ENCODE measurements at regions not wholly inside any gene's neighbourhood (a gene's known extent, or its start where the extent isn't known, plus 50 kb on each side); places are given as distances from the start of the nearest gene placed in this dataset.

- no peaks in the 10 kb centered on the region for H3K4me1 ChIP-seq (ENCODE audit: insufficient read depth, low read length)
- no peaks in the 10 kb centered on the region for H3K9me3 ChIP-seq (ENCODE audit: low read depth, low read length)
- no peaks in the 10 kb centered on the region for H3K27me3 ChIP-seq (ENCODE audit: insufficient read depth, low read length)
- no peak overlapping the region for H3K4me3 ChIP-seq (ENCODE audit: low read length)
Observed at GRCh38 chr10:10197423-10197822, 820.2 kb upstream of the CELF2 start.

- H3K27me3 ChIP-seq (ENCODE audit: insufficient read depth, low read length), result no peaks in the 10 kb centered on the region
- no peaks in the 10 kb centered on the region for H3K4me1 ChIP-seq (ENCODE audit: insufficient read depth, low read length)
- peaks cover 9% of the 10 kb centered on the region for H3K9me3 ChIP-seq (ENCODE audit: low read depth, low read length)
- no peak overlapping the region for H3K4me3 ChIP-seq (ENCODE audit: low read length)
Observed at GRCh38 chr10:10198363-10198762, 819.3 kb upstream of the CELF2 start.

- Histone ChIP-seq H3K4me1 (ENCODE audit: insufficient read depth, low read length) (no peaks in the 10 kb centered on the region), H3K27me3 (ENCODE audit: insufficient read depth, low read length) (no peaks in the 10 kb centered on the region), H3K4me3 (ENCODE audit: low read length) (no peak overlapping the region)
Observed at GRCh38 chr10:10204415-10204814, 813.3 kb upstream of the CELF2 start.

DNA sequence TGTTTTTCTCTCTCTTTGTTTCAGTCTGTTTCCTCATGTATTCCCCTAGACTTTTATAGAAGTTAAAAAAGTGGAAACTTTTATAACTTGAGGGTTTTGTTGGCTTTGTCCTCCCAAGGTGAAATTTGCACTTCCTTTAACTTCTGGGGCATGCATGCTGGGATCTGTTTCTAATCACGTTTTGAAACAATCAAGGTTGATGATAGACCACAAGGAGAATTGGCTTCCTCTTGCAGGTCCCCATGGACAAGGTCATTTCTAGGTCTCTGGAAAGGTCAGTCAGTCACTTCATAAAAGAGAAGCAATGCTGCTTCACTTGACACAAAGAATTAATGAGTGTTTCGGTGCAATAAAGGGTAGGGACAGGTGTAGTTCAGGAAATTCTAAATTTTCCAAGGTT, 811.8 kb upstream of the CELF2 start:
- H3K4me3 ChIP-seq (ENCODE audit: low read length), result no peak overlapping the region
- H3K4me1 ChIP-seq (ENCODE audit: insufficient read depth, low read length), result no peaks in the 10 kb centered on the region
- H3K27me3 ChIP-seq (ENCODE audit: insufficient read depth, low read length), result no peaks in the 10 kb centered on the region
- H3K9me3 ChIP-seq (ENCODE audit: low read depth, low read length), result peaks cover 29% of the 10 kb centered on the region

More at GRCh38 chr10:10204415-10204814, 813.3 kb upstream of the CELF2 start:
- H3K9me3 ChIP-seq (ENCODE audit: low read depth, low read length), result peaks cover 29% of the 10 kb centered on the region

DNA sequence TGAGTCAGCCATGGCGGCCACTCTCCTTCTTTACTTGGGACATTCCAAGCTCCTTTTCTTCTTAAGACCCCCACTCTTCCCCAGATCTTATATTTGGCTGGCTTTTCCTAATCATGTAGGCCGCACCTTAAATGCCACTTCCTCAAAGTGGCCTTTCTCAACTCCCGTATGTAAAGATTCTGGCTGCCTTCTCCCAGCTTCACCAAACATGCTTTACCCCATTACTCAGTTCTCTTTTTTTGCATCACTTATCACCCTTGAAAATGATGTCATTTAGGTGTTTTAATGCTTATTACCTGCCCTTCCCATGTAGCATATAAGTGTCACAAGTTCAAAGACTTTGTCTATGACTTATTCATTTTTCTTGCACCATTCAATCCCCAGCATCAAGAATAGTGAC, 810.1 kb upstream of the CELF2 start:
- no peaks in the 10 kb centered on the region for H3K4me1 ChIP-seq (ENCODE audit: insufficient read depth, low read length)
- peaks cover 29% of the 10 kb centered on the region for H3K9me3 ChIP-seq (ENCODE audit: low read depth, low read length)
- H3K4me3 ChIP-seq (ENCODE audit: low read length), result no peak overlapping the region
- H3K27me3 ChIP-seq (ENCODE audit: insufficient read depth, low read length), result no peaks in the 10 kb centered on the region

DNA sequence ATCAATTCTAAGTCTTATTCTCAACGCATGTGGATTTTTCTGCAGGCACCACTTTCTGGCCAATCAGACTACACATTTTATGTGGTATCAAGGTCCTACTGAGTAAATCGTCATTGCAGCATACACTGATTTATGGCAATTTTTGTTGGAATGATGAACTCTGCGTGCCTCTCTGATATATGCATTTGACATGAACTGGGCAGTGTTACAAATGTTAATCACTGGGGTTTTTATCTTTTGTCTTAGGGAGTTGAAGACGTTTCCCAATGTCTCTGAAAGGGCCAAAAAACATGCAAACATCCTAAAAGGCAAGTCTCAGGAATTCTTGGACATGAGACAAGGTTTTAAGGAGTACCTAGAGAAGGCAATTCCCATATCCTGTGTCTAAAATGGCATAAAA, 809.5 kb upstream of the CELF2 start:
- no peaks in the 10 kb centered on the region for H3K27me3 ChIP-seq (ENCODE audit: insufficient read depth, low read length)
- H3K9me3 ChIP-seq (ENCODE audit: low read depth, low read length), result peaks cover 22% of the 10 kb centered on the region
- no peak overlapping the region for H3K4me3 ChIP-seq (ENCODE audit: low read length)
- no peaks in the 10 kb centered on the region for H3K4me1 ChIP-seq (ENCODE audit: insufficient read depth, low read length)

DNA sequence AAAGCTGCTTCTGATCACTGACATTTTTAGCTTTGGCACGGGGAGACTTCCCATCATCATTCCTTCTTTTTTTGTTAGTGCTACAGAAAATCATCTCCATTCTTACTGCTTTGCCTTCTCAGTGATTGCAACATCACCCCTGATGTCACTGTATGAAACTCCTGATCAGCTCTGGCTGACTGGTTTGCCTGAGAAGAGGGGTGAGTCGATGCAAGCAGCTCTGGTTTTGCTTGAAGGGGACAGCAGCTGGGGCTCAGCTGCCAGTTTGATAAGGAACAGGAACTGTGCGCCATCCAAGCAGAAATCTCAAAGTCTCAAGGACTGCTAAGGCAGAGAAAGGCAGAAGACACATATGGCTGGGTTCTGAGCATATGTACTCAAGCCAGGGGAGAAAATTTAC, 808.5 kb upstream of the CELF2 start:
- Histone ChIP-seq H3K9me3 (ENCODE audit: low read depth, low read length) (peaks cover 13% of the 10 kb centered on the region), H3K4me3 (ENCODE audit: low read length) (no peak overlapping the region), H3K4me1 (ENCODE audit: insufficient read depth, low read length) (no peaks in the 10 kb centered on the region), H3K27me3 (ENCODE audit: insufficient read depth, low read length) (no peaks in the 10 kb centered on the region)

GRCh38 chr10:10211409-10211808, 806.3 kb upstream of the CELF2 start:
- no peaks in the 10 kb centered on the region for H3K27me3 ChIP-seq (ENCODE audit: insufficient read depth, low read length)
- no peaks in the 10 kb centered on the region for H3K9me3 ChIP-seq (ENCODE audit: low read depth, low read length)
- H3K4me1 ChIP-seq (ENCODE audit: insufficient read depth, low read length), result no peaks in the 10 kb centered on the region
- no peak overlapping the region for H3K4me3 ChIP-seq (ENCODE audit: low read length)

DNA sequence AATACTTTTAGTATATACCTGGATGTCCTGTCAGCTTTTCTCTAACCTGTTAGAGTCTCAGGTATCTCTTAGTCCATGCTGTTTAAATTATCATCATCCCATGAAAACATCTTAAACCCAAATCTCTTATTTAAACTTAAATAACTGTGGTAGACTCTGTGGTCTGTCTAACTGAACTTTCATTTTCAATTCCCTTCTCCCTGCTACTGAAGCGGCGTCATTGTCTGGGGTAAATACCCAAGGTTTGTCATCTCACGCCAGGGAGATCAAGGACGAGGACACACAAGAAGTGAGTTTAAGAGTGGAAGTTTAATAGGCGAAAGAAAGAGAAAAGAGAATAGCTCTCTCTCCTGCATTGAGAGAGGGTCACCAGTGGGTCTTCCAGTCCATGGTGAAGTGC, 804.4 kb upstream of the CELF2 start:
- H3K27me3 ChIP-seq (ENCODE audit: insufficient read depth, low read length), result no peaks in the 10 kb centered on the region
- H3K4me1 ChIP-seq (ENCODE audit: insufficient read depth, low read length), result no peaks in the 10 kb centered on the region
- no peaks in the 10 kb centered on the region for H3K9me3 ChIP-seq (ENCODE audit: low read depth, low read length)
- no peak overlapping the region for H3K4me3 ChIP-seq (ENCODE audit: low read length)

DNA sequence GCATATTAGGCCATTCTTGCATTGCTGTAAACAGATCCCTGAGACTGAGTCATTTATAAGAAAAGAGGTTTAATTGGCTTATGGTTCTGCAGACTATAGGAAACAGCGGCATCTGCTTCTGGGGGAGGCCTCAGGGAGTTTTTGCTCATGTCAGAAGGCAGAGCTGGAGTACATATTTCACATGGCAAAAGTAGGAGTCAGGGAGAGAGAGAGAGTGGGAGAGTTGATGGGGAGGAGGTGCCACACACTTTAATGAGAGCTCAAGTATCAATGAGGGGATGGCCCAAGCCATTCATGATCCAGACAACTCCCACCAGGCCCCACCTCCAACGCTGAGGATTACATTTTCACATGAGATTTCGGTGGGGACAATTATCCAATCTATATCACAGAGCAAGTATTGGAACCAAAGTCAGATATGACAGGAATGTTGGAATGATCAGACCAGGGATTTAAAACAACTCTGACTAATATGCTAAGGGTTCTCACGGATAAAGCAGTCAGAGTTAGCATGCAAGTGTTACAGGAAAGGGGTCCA, 795.3 kb upstream of the CELF2 start:
- Histone ChIP-seq H3K9me3 (ENCODE audit: low read depth, low read length) (no peaks in the 10 kb centered on the region), H3K4me3 (ENCODE audit: low read length) (no peak overlapping the region), H3K4me1 (ENCODE audit: insufficient read depth, low read length) (no peaks in the 10 kb centered on the region), H3K27me3 (ENCODE audit: insufficient read depth, low read length) (no peaks in the 10 kb centered on the region)

- no peaks in the 10 kb centered on the region for H3K4me1 ChIP-seq (ENCODE audit: insufficient read depth, low read length)
- H3K27me3 ChIP-seq (ENCODE audit: insufficient read depth, low read length), result no peaks in the 10 kb centered on the region
- no peaks in the 10 kb centered on the region for H3K9me3 ChIP-seq (ENCODE audit: low read depth, low read length)
- H3K4me3 ChIP-seq (ENCODE audit: low read length), result no peak overlapping the region
Observed at GRCh38 chr10:10223131-10223530, 794.5 kb upstream of the CELF2 start.

GRCh38 chr10:10225136-10225676, 792.5 kb upstream of the CELF2 start:
- no peak overlapping the region for H3K4me3 ChIP-seq (ENCODE audit: low read length)
- no peaks in the 10 kb centered on the region for H3K4me1 ChIP-seq (ENCODE audit: insufficient read depth, low read length)
- no peaks in the 10 kb centered on the region for H3K27me3 ChIP-seq (ENCODE audit: insufficient read depth, low read length)
- H3K9me3 ChIP-seq (ENCODE audit: low read depth, low read length), result no peaks in the 10 kb centered on the region

- H3K27me3 ChIP-seq (ENCODE audit: insufficient read depth, low read length), result no peaks in the 10 kb centered on the region
- no peaks in the 10 kb centered on the region for H3K4me1 ChIP-seq (ENCODE audit: insufficient read depth, low read length)
- H3K9me3 ChIP-seq (ENCODE audit: low read depth, low read length), result no peaks in the 10 kb centered on the region
- no peak overlapping the region for H3K4me3 ChIP-seq (ENCODE audit: low read length)
Observed at GRCh38 chr10:10233229-10233628, 784.4 kb upstream of the CELF2 start.

DNA sequence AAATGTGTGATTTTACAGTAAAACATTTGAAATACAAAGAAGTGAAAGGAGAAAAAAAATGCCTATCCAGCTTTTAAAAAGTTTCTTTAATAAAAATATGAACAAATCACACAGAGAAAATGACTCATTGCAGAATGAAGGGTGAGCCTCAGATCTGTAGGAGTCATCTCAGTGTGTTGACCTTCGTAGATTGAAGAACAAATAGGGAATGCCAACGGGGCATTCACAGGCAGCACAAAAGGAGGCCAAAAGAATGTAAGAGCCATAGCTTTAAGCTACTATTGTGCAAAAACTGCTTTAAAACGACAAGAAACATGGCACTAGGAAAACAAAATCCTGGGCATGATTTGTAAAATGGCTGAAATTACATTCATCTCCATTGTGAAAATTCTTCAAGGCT, 782.7 kb upstream of the CELF2 start:
- Histone ChIP-seq H3K27me3 (ENCODE audit: insufficient read depth, low read length) (no peaks in the 10 kb centered on the region), H3K4me3 (ENCODE audit: low read length) (no peak overlapping the region), H3K9me3 (ENCODE audit: low read depth, low read length) (no peaks in the 10 kb centered on the region), H3K4me1 (ENCODE audit: insufficient read depth, low read length) (no peaks in the 10 kb centered on the region)

DNA sequence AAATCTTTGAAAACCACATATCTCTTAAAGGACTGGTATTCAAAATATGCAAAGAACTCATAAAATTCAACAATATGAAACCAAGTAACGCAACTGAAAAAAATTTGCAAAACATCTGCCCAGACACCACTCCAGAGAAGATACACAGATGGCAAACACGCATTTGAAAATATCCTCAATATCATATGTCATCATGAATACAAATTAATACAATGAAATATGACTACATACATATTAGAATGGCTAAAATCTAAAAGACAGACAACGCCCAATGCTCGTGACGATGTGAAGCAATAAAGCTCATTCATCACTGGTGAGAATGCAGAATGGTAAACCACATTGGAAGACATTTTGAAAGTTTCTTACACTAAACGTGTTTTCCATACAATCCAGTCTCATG, 770.1 kb upstream of the CELF2 start:
- Histone ChIP-seq H3K4me1 (ENCODE audit: insufficient read depth, low read length) (no peaks in the 10 kb centered on the region), H3K9me3 (ENCODE audit: low read depth, low read length) (peaks cover 24% of the 10 kb centered on the region), H3K4me3 (ENCODE audit: low read length) (no peak overlapping the region), H3K27me3 (ENCODE audit: insufficient read depth, low read length) (no peaks in the 10 kb centered on the region)

DNA sequence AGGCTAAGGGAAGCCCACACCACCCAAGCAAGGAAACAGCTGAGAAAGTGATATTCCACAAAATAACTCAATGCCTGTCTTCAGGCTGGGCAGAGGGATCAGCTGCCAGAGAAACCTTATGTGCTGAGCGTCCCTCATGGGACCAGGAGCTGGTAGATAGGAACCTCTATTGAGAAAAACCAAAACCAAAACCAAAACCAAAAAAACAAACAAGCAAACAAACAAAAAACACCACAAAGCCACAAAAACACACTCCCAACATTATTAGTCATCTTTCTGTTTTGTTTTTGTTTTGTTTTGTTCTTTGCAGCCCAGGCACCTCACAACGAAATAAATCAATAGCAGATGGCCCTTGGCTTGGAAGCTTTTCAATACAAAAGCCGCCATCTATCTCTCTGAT, 760.8 kb upstream of the CELF2 start:
- no peaks in the 10 kb centered on the region for H3K27me3 ChIP-seq (ENCODE audit: insufficient read depth, low read length)
- no peak overlapping the region for H3K4me3 ChIP-seq (ENCODE audit: low read length)
- no peaks in the 10 kb centered on the region for H3K4me1 ChIP-seq (ENCODE audit: insufficient read depth, low read length)
- H3K9me3 ChIP-seq (ENCODE audit: low read depth, low read length), result no peaks in the 10 kb centered on the region

All from mononuclear cell (primary cell).